ENCODE measurements at regions not wholly inside any gene's neighbourhood (a gene's known extent, or its start where the extent isn't known, plus 50 kb on each side); places are given as distances from the start of the nearest gene placed in this dataset.

DNA sequence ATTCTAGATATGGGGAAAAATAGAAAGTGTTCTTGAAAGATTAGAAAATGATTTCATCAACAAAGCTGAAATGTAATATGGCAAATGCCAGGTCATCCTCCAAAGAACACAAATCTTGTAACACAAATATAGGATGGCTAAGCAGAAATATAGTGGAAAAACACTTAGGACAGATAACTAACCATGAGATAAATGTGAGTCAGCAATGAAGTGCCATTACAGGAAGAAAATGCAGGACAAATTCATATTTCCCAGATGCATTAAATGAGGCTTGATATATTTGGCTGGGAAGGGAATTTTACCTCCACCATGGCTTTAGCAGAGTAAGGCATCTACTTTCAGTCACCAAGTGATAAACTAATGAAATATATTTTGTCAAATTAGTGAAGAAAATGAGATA is 92.8 kb upstream of the SEMA6D start:
- no peak for TF ChIP-seq POLR2A (IDR thresholded peaks at IDR 0.05)
- TF ChIP-seq, protein P1, sequence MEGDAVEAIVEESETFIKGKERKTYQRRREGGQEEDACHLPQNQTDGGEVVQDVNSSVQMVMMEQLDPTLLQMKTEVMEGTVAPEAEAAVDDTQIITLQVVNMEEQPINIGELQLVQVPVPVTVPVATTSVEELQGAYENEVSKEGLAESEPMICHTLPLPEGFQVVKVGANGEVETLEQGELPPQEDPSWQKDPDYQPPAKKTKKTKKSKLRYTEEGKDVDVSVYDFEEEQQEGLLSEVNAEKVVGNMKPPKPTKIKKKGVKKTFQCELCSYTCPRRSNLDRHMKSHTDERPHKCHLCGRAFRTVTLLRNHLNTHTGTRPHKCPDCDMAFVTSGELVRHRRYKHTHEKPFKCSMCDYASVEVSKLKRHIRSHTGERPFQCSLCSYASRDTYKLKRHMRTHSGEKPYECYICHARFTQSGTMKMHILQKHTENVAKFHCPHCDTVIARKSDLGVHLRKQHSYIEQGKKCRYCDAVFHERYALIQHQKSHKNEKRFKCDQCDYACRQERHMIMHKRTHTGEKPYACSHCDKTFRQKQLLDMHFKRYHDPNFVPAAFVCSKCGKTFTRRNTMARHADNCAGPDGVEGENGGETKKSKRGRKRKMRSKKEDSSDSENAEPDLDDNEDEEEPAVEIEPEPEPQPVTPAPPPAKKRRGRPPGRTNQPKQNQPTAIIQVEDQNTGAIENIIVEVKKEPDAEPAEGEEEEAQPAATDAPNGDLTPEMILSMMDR (IDR thresholded peaks at IDR 0.05): no peak
- no peak for TF ChIP-seq EP300 (IDR thresholded peaks at IDR 0.05)
